ENCODE measurements at regions not wholly inside any gene's neighbourhood (a gene's known extent, or its start where the extent isn't known, plus 50 kb on each side); places are given as distances from the start of the nearest gene placed in this dataset.
A peak's percentile ranks its signal among the peaks of the same experiment; 100 is the strongest.

- no peak for DNase-seq (ENCODE audit: low spot score)
Observed at GRCh38 chr2:21693081-21693480, 569.3 kb downstream of the TDRD15 start.

- no peak for DNase-seq (ENCODE audit: low spot score)
Observed at GRCh38 chr2:21694079-21694878, 570.5 kb downstream of the TDRD15 start.

- no peak for DNase-seq (ENCODE audit: low spot score)
Observed at GRCh38 chr2:21696900-21697299, 573.1 kb downstream of the TDRD15 start.

DNA sequence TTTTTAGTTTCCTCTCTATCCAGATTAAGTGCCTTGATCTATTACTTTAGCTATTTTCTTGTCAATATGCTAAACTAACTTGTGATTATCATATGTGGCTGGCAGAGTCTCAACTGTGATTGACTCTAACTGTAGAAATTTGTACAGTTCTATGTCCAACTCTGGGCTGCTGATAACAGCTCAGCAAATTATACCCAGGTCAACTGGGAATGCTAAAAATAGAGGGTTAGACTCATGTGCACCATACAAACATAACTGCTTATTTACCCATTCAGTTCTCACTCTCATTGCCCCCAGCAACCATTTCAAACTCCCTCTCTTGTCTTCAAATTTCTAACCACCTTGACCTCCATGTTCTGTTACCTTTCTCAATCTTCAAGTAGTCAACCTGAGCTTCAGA, 576.9 kb downstream of the TDRD15 start:
- DNase-seq (ENCODE audit: low spot score): no peak

- DNase-seq (ENCODE audit: low spot score): no peak
Observed at GRCh38 chr2:21710031-21710430, 586.3 kb downstream of the TDRD15 start.

DNA sequence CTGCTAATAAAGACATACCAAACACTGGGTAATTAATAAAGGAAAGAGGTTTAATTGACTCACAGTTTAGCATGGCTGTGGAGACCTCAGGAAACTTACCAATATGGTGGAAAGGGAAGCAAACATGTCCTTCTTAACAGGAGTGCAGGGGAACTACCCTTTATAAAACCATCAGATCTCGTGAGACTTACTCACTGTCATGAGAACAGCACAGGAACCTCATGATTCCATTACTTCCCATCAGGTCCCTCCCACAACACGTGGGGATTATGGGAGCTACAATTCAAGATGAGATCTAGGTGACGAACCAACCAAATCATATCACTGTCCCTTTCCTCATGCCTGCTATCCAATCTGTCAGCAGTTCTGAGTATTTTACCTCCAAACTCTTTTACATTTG, 586.7 kb downstream of the TDRD15 start:
- DNase-seq (ENCODE audit: low spot score): peak; percentile 17

DNA sequence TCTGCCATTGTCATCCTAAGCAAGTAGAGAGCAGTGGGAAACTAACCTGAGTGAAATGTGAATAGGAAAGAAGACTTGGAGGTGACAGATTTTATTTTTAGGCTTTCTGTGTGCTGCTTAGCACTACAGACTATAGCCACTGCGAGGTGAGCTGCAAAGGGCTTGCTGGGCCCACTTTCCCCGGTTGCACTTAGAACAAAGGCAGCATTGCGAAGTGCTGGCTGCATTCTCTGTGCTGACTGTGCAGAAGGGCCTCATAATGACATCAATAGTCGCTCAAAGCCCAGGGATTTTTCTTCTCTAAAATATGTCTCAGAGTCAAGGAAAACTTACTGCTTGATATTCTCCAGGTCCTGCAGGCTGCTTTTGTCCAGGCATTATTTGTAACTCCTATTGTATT, 592.1 kb downstream of the TDRD15 start:
- no peak for DNase-seq (ENCODE audit: low spot score)

DNA sequence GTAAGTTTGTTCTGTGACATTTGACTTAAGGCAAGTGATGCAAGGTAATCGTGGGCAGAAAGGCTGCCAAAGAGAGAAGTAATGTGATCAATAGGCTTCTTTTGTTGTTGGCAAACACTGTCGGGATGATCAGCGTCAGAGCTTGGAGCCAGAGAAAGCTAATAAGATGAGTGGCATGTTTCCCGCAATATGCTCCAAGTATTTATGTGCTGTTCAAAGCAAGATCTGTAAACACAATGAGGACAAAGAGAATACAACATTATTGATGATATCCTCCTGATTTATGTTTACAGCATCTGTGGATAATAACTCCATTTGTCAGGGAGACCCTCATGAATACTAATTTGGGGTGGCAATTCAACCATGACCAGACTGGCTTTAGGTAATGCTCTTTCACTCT, 603.3 kb downstream of the TDRD15 start:
- DNase-seq (ENCODE audit: low spot score): no peak

- DNase-seq (ENCODE audit: low spot score): no peak
Observed at GRCh38 chr2:21728133-21728532, 604.4 kb downstream of the TDRD15 start.

- no peak for DNase-seq (ENCODE audit: low spot score)
Observed at GRCh38 chr2:21730141-21730540, 606.4 kb downstream of the TDRD15 start.

DNA sequence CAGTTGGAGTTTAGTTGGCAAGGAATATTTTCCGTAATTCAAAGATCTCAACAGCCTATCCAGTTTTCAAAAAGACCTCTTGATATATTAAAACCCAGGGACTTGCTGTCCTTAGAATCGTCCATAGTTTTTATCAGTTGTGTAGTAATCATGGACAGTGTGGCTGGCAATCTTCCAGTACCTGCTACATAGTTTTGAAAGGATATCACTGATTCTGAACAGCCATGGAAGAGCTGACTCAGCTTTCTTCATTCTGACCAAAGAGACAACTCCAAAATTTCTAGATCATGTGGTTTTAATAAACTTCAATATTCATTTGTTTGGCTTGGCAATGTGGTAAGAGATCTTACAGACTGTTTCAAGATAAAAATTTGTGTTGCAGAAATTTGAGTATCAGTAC, 616.7 kb downstream of the TDRD15 start:
- DNase-seq (ENCODE audit: low spot score): no peak

GRCh38 chr2:21746499-21746898, 622.7 kb downstream of the TDRD15 start:
- DNase-seq (ENCODE audit: low spot score): no peak

DNA sequence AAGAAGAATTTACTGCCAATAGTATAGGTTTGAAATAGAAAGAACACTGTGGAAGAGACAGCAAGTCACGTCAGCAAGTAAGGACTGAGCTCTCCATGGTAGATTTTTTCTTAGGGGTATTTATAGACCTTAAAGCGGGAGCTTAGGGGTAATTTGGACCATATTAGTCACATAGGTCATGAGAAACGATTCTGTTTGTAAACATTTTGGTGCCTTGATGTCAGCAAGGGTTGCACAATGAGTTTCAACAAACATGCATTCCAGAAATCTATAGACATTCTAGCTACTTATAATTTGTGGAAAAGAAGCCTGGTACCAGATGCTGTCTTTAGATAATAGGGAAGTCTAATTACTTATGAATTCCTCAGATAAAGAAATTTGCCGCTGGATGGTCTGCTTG, 624.7 kb downstream of the TDRD15 start:
- no peak for DNase-seq (ENCODE audit: low spot score)

DNA sequence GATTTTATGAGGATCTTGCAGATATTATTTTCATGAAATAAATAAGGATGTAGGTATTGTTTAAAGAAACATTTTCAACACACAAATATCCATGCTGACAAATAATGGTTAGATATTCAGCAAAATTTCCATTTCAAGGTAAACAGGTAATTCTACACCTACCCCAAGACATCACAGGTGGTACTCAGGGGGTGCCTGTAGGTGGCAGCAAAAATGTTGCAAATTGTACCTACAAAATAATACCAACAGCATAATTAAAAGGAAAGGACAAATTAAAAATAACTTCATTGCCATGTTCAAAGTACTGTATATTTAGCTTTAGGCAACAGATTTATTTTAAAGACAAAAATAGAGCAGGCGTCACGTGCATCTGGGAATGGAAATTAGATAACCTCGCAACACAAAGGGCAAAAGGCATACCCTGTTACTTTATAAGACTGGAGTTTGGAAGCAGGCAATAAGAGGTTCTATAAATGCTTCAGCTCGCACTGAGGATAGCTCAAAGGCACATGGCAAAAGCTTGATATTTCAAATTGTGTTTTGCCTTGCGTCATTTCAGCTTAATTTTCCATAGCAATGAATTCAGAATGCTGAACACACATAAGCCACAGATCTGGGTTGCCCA, 630.5 kb downstream of the TDRD15 start:
- DNase-seq (ENCODE audit: low spot score): no peak

GRCh38 chr2:21757805-21758430, 634.1 kb downstream of the TDRD15 start:
- no peak for DNase-seq (ENCODE audit: low spot score)

GRCh38 chr2:21759819-21760218, 636.1 kb downstream of the TDRD15 start:
- no peak for DNase-seq (ENCODE audit: low spot score)

GRCh38 chr2:21761361-21761760, 637.6 kb downstream of the TDRD15 start:
- no peak for DNase-seq (ENCODE audit: low spot score)

DNA sequence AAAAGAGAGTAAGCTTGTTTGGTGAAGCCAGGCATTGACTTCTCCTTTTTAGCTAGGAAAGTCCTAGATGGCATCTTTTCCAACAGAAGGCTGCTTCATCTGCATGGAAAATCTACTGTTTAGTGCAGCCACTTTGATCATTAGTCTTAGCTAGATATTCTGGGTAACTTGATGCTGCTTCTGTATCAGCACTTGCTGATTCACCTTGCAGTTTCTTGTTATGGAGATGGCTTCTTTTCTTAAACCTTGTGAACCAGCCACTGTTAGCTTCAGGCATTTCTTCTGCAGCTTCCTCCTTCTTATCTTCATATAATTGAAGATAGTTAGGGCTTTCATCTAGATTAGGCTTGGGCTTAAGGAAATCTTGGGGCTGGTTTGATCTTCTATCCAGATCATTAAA, 639.7 kb downstream of the TDRD15 start:
- DNase-seq (ENCODE audit: low spot score): no peak

GRCh38 chr2:21770787-21771186, 647.0 kb downstream of the TDRD15 start:
- DNase-seq (ENCODE audit: low spot score): no peak

DNA sequence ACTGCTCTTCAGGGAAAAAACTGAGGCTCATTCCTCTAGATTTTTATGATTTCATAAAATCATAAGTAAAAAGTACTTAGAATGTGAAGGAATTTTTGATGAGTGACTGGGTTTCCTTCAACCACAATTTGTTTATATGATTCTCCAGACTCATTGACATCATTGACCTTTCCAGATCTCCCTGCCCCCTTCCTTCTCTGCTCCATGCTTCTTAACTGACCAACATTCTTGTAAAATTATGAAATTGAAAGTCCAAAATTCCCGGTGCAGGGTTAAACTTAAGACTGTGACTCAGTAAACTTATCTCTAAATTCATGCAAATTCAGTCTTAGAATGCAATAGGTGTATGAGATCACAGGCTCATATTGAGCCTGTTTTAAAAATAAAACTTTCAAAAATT, 648.9 kb downstream of the TDRD15 start:
- DNase-seq (ENCODE audit: low spot score): no peak

GRCh38 chr2:21773168-21773567, 649.4 kb downstream of the TDRD15 start:
- DNase-seq (ENCODE audit: low spot score): no peak

DNA sequence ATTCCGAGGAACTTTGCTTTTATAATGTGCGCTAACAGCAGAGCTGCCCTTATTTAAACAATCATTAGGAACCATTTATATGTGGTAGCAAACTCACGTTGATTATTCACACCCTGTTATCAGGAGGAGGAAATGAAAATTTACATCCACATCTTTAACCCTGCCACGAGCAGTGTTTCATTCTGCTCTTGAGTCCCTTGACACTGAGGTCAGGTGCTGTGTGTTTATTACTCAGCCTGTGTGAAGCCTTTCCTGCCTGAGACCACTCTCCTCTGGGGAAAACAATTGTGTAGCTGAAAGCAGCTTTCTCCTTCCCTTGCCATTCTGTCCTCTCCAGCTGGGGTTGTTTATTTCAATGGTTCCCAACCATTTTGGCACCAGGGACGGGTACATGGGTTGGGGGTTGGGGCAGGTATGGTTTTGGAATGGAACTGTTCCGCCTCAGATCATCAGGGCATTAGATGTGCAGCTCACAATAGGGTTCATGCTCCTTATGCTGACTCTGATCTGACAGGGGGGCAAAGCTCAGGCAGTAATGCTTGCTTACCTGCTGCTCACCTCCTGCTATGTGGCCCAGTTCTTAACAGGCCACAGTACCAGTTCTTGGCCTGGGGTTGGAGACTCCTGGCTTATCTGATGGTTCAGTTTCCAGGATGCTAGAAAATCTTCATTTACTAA, 651.1 kb downstream of the TDRD15 start:
- DNase-seq (ENCODE audit: low spot score): no peak

- DNase-seq (ENCODE audit: low spot score): no peak
Observed at GRCh38 chr2:21779786-21780185, 656.0 kb downstream of the TDRD15 start.
